Upper lobe of right lung (tissue), 1 donor: ENCODE measurements at regions not wholly inside any gene's neighbourhood (a gene's known extent, or its start where the extent isn't known, plus 50 kb on each side); places are given as distances from the start of the nearest gene placed in this dataset.

Experiments used
- ATAC-seq: fragments of 200-7000 bp; cut with Tn5 transposase; one replicate; pipeline ENCODE4 v1.9.1; 2020; ENCODE audit warnings: mild to moderate bottlenecking, moderate library complexity
- DNase-seq: peaks from one replicate; pipeline ENCODE4 v3.0.0-alpha.2; 2020
- H3K27ac ChIP-seq: fragments of 200-600 bp; one replicate; pipeline ENCODE4 v1.8.0; 2022
- H3K27me3 ChIP-seq: fragments of 200-600 bp; one replicate; pipeline ENCODE4 v1.8.0; 2022; ENCODE audit warnings: mild to moderate bottlenecking
- H3K36me3 ChIP-seq: fragments of 200-600 bp; one replicate; pipeline ENCODE4 v1.8.0; 2022
- H3K4me1 ChIP-seq: fragments of 200-600 bp; one replicate; pipeline ENCODE4 v1.8.0; 2022
- H3K4me3 ChIP-seq: fragments of 200-600 bp; one replicate; pipeline ENCODE4 v1.8.0; 2022; ENCODE audit warnings: mild to moderate bottlenecking
- H3K9me3 ChIP-seq: fragments of 200-600 bp; one replicate; pipeline ENCODE4 v1.8.0; 2022
- CTCF ChIP-seq: fragments of 200-600 bp; IDR thresholded peaks from one replicate; pipeline ENCODE4 v1.8.0; 2022; ENCODE audit warnings: antibody characterized with exemption
- intact Hi-C: fragments of 100-400 bp; cut with DNase I; formaldehyde crosslinking; loops from one replicate; pipeline ENCODE4 v1.11.0; 2022
- donor health status: DM: no; HTN: yes; CAD: no; lungs with severe emphysema.

GRCh38 chr9:8019636-8020035, 220.1 kb upstream of the DMAC1 start:
- Histone ChIP-seq H3K9me3 (no peaks in the 10 kb centered on the region), H3K4me3 (no peak overlapping the region), H3K27ac (no peak overlapping the region), H3K27me3 (no peaks in the 10 kb centered on the region), H3K4me1 (no peaks in the 10 kb centered on the region), H3K36me3 (no peaks in the 10 kb centered on the region)
- ATAC-seq (no peak), DNase-seq (no peak)
- intact Hi-C loops = no loop called here
- no peak for TF ChIP-seq CTCF

GRCh38 chr9:8014997-8015682, 215.6 kb upstream of the DMAC1 start:
- no peak overlapping the region for H3K27ac ChIP-seq
- intact Hi-C loops = no loop called here
- H3K4me3 ChIP-seq = no peak overlapping the region
- DNase-seq = no peak
- no peaks in the 10 kb centered on the region for H3K4me1 ChIP-seq
- no peaks in the 10 kb centered on the region for H3K27me3 ChIP-seq
- H3K36me3 ChIP-seq = no peaks in the 10 kb centered on the region
- ATAC-seq = no peak
- H3K9me3 ChIP-seq = no peaks in the 10 kb centered on the region
- no peak for TF ChIP-seq CTCF

- no peak for DNase-seq
- H3K4me3 ChIP-seq = no peak overlapping the region
- no peaks in the 10 kb centered on the region for H3K9me3 ChIP-seq
- H3K4me1 ChIP-seq = no peaks in the 10 kb centered on the region
- no peaks in the 10 kb centered on the region for H3K36me3 ChIP-seq
- intact Hi-C loops = no loop called here
- no peak for TF ChIP-seq CTCF
- no peaks in the 10 kb centered on the region for H3K27me3 ChIP-seq
- ATAC-seq = no peak
- H3K27ac ChIP-seq = no peak overlapping the region
These were observed 213.4 kb upstream of the DMAC1 start for GRCh38 chr9:8012986-8013385.

DNA sequence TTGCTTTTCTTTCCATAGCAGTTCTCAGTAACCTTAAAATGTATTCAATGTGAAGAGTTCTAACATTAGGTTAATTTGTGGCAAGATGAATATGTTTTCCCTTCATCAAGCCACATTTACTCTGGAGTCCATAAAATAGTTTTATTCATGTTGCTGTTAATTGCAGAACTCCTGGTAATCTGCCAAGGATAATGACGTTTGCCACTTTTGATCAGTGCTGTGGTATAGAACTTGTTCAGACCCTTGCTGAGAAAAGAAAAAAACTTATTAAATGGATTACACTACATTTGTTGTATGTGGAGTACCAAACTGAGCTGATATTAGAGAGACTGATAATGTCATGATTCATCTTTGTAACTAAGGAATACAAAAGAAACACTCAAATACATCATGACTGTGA, 212.4 kb upstream of the DMAC1 start:
- H3K27me3 ChIP-seq = no peaks in the 10 kb centered on the region
- no peaks in the 10 kb centered on the region for H3K9me3 ChIP-seq
- no peaks in the 10 kb centered on the region for H3K36me3 ChIP-seq
- H3K4me1 ChIP-seq = no peaks in the 10 kb centered on the region
- ATAC-seq = no peak
- no peak overlapping the region for H3K27ac ChIP-seq
- no peak for DNase-seq
- no peak overlapping the region for H3K4me3 ChIP-seq
- intact Hi-C loops = no loop called here
- no peak for TF ChIP-seq CTCF

DNA sequence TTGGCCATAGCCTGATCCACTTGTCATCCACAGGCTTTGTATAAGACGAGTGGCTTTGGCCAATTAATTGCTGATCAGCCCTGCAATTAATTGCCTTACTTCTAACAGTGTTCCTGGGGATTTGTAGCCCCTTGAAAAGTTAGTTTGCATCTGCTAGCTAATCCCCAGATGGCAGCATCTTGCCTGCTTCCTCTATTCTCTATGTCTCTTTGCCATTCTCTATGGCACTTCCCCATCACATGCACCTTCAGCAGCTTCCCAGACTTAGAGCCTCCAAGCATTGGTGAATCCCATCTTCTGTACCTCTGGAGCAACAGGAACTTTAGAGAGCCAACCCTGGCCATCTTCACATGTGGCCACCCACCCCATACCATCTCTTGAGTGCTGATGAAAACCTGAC, 197.0 kb upstream of the DMAC1 start:
- TF ChIP-seq CTCF = no peak
- no peak for ATAC-seq
- Histone ChIP-seq H3K4me3 (no peak overlapping the region), H3K27me3 (no peaks in the 10 kb centered on the region), H3K27ac (no peak overlapping the region), H3K4me1 (no peaks in the 10 kb centered on the region), H3K9me3 (no peaks in the 10 kb centered on the region), H3K36me3 (no peaks in the 10 kb centered on the region)
- intact Hi-C loops = no loop called here
- DNase-seq = no peak
